ENCODE measurements at regions not wholly inside any gene's neighbourhood (a gene's known extent, or its start where the extent isn't known, plus 50 kb on each side); places are given as distances from the start of the nearest gene placed in this dataset.

- H4K20me1 ChIP-seq (ENCODE audit: insufficient read depth): no peaks in the 10 kb centered on the region; the same call in 1 of the 2 replicates
- H3K9ac ChIP-seq: no peak overlapping the region
- no peaks in the 10 kb centered on the region for H3K36me3 ChIP-seq (replicated peaks in 1 of 2; ENCODE audit: control insufficient read depth in 1 of 2, insufficient read depth in 2 of 2, low read length in 1 of 2)
- 93% methylated on average over 1 of the region's 1 CpG for WGBS (ENCODE audit: low lambda C conversion rate)
- no peaks in the 10 kb centered on the region for H3K9me3 ChIP-seq
- no peaks in the 10 kb centered on the region for H3K27me3 ChIP-seq (ENCODE audit: insufficient read depth)
- no peak overlapping the region for H3K4me3 ChIP-seq (ENCODE audit: low read depth in 2 of 2, low read length in 1 of 2)
- no peak overlapping the region for H3K4me2 ChIP-seq
- TF ChIP-seq FOXJ3 (CRISPR knock-in tag; IDR thresholded peaks at IDR 0.05) (no peak), RCOR1 (IDR thresholded peaks at IDR 0.05; ENCODE audit: low read length) (no peak), FOSL2 (IDR thresholded peaks at IDR 0.05; ENCODE audit: borderline replicate concordance, low read depth) (no peak), MEF2A (IDR thresholded peaks at IDR 0.05; ENCODE audit: borderline replicate concordance, low read depth) (no peak), GATA2 (CRISPR knock-in tag; IDR thresholded peaks at IDR 0.05) (no peak), SMC3 (IDR thresholded peaks at IDR 0.05; ENCODE audit: low read depth, low read length) (no peak)
- ChIA-PET POLR2A (no interaction called here), CTCF (no interaction called here)
- H3K79me2 ChIP-seq (ENCODE audit: insufficient read depth): peaks cover 50% of the 10 kb centered on the region
- H3F3A ChIP-seq (replicated peaks; ENCODE audit: insufficient read depth): peaks cover 24% of the 10 kb centered on the region
- DNase-seq: no peak
- H2AFZ ChIP-seq (ENCODE audit: low read depth): no peak overlapping the region
- peaks cover 37 to 44% of the 10 kb centered on the region in 2 experiments for H3K4me1 ChIP-seq (ENCODE audit: control insufficient read depth in 1 of 2, insufficient read depth in 2 of 2, low read depth in 1 of 2, low read length in 1 of 2)
- no peaks in the 10 kb centered on the region for H3K9me2 ChIP-seq
- H3K27ac ChIP-seq (ENCODE audit: low read depth in 2 of 2, low read length in 1 of 2): no peak overlapping the region
Measured at GRCh38 chr6:21744331-21744730, 150.8 kb downstream of the SOX4 start.

GRCh38 chr6:21745543-21746337 is 152.2 kb downstream of the SOX4 start:
- H3K9me3 ChIP-seq: no peaks in the 10 kb centered on the region
- H3K27me3 ChIP-seq (ENCODE audit: insufficient read depth): no peaks in the 10 kb centered on the region
- no peaks in the 10 kb centered on the region for H3K9me2 ChIP-seq
- no peak overlapping the region for H3K4me3 ChIP-seq (ENCODE audit: low read depth in 2 of 2, low read length in 1 of 2)
- H3K4me1 ChIP-seq (ENCODE audit: control insufficient read depth in 1 of 2, insufficient read depth in 2 of 2, low read depth in 1 of 2, low read length in 1 of 2): peaks cover 37 to 41% of the 10 kb centered on the region in 2 experiments
- peaks cover 25% of the 10 kb centered on the region for H3F3A ChIP-seq (replicated peaks; ENCODE audit: insufficient read depth)
- no peak for DNase-seq
- H3K9ac ChIP-seq: no peak overlapping the region
- ChIA-PET CTCF (interaction anchor here (1.4 kb wide), 1 partner anchor 9 kb away, joined by 4 read pairs; no protein-coding TSS in a partner anchor), POLR2A (no interaction called here)
- peaks cover 50% of the 10 kb centered on the region for H3K79me2 ChIP-seq (ENCODE audit: insufficient read depth)
- H3K36me3 ChIP-seq (replicated peaks in 1 of 2; ENCODE audit: control insufficient read depth in 1 of 2, insufficient read depth in 2 of 2, low read length in 1 of 2): no peaks in the 10 kb centered on the region
- no peak overlapping the region for H3K27ac ChIP-seq (ENCODE audit: low read depth in 2 of 2, low read length in 1 of 2)
- H3K4me2 ChIP-seq: no peak overlapping the region
- no peak overlapping the region for H2AFZ ChIP-seq (ENCODE audit: low read depth)
- TF ChIP-seq NRF1 (IDR thresholded peaks at IDR 0.05; ENCODE audit: low read depth, low read length) (no peak), TAF1 (IDR thresholded peaks at IDR 0.05; ENCODE audit: borderline replicate concordance, low read depth, low read length) (no peak), YY1 (IDR thresholded peaks at IDR 0.05; ENCODE audit: low read depth) (no peak), JUND (IDR thresholded peaks at IDR 0.05) (no peak), RAD21 (IDR thresholded peaks at IDR 0.05; ENCODE audit: low read length) (no peak), NFIC (IDR thresholded peaks at IDR 0.05; ENCODE audit: borderline replicate concordance) (no peak), ELF1 (IDR thresholded peaks at IDR 0.05) (no peak), ZBTB33 (IDR thresholded peaks at IDR 0.05; ENCODE audit: borderline replicate concordance, low read depth) (no peak), TEAD4 (IDR thresholded peaks at IDR 0.05; ENCODE audit: borderline replicate concordance, insufficient read depth) (no peak), USF1 (IDR thresholded peaks at IDR 0.05; ENCODE audit: borderline replicate concordance, low read depth) (no peak), IRF3 (IDR thresholded peaks at IDR 0.05; ENCODE audit: low read depth, low read length) (no peak), CHD2 (IDR thresholded peaks at IDR 0.05; ENCODE audit: low read length, partially characterized antibody) (no peak), MEF2A (IDR thresholded peaks at IDR 0.05; ENCODE audit: borderline replicate concordance, low read depth) (no peak), GATA2 (CRISPR knock-in tag; IDR thresholded peaks at IDR 0.05) (no peak), EP300 (IDR thresholded peaks at IDR 0.05; ENCODE audit: borderline replicate concordance in 1 of 2, low read depth in 1 of 2, low read length in 1 of 2) (no peak), FOSL2 (IDR thresholded peaks at IDR 0.05; ENCODE audit: borderline replicate concordance, low read depth) (no peak), RXRA (IDR thresholded peaks at IDR 0.05; ENCODE audit: borderline replicate concordance, low read depth) (no peak), EZH2phosphoT487 (IDR thresholded peaks at IDR 0.05; ENCODE audit: borderline replicate concordance, low read depth) (no peak)
- no peaks in the 10 kb centered on the region; the same call in 1 of the 2 replicates for H4K20me1 ChIP-seq (ENCODE audit: insufficient read depth)
- 85% methylated on average over 11 of the region's 11 CpGs for WGBS (ENCODE audit: low lambda C conversion rate)
